HG03025 (cell line): ENCODE measurements at regions not wholly inside any gene's neighbourhood (a gene's known extent, or its start where the extent isn't known, plus 50 kb on each side); places are given as distances from the start of the nearest gene placed in this dataset.

ENCODE experiments used
- ATAC-seq: cut with Tn5 transposase; IDR thresholded peaks from one replicate; pipeline ENCODE4 v1.9.1; 2021; ENCODE audit warnings: mild to moderate bottlenecking, moderate library complexity; ENCODE audit not compliant: unreplicated experiment, low FRiP score

- ATAC-seq: no peak
Observed at GRCh38 chr4:123856689-123857545, 460.3 kb downstream of the SPRY1 start.

- ATAC-seq: no peak
Observed at GRCh38 chr4:123858465-123858864, 461.9 kb downstream of the SPRY1 start.

- no peak for ATAC-seq
Observed at GRCh38 chr4:123862812-123863211, 466.2 kb downstream of the SPRY1 start.

- no peak for ATAC-seq
Observed at GRCh38 chr4:123866796-123867195, 470.2 kb downstream of the SPRY1 start.

- no peak for ATAC-seq
Observed at GRCh38 chr4:123867910-123868587, 471.5 kb downstream of the SPRY1 start.

GRCh38 chr4:123869286-123870215 is 473.0 kb downstream of the SPRY1 start:
- ATAC-seq: no peak

GRCh38 chr4:123870216-123870876 is 473.8 kb downstream of the SPRY1 start:
- no peak for ATAC-seq

GRCh38 chr4:123871341-123871740 is 474.7 kb downstream of the SPRY1 start:
- no peak for ATAC-seq

- ATAC-seq: no peak
Observed at GRCh38 chr4:123874063-123874462, 477.5 kb downstream of the SPRY1 start.

- no peak for ATAC-seq
Observed at GRCh38 chr4:123876143-123876542, 479.5 kb downstream of the SPRY1 start.

- ATAC-seq: no peak
Observed at GRCh38 chr4:123876671-123877101, 480.1 kb downstream of the SPRY1 start.

GRCh38 chr4:123877551-123877950 is 481.0 kb downstream of the SPRY1 start:
- no peak for ATAC-seq

GRCh38 chr4:123878976-123879375 is 482.4 kb downstream of the SPRY1 start:
- ATAC-seq: no peak

GRCh38 chr4:123880631-123881030 is 484.0 kb downstream of the SPRY1 start:
- ATAC-seq: no peak

GRCh38 chr4:123884922-123885321 is 488.3 kb downstream of the SPRY1 start:
- ATAC-seq: no peak

GRCh38 chr4:123889507-123889906 is 492.9 kb downstream of the SPRY1 start:
- ATAC-seq: no peak

- ATAC-seq: no peak
Observed at GRCh38 chr4:123890889-123891288, 494.3 kb downstream of the SPRY1 start.

- no peak for ATAC-seq
Observed at GRCh38 chr4:123891881-123892280, 495.3 kb downstream of the SPRY1 start.

GRCh38 chr4:123892368-123892976 is 495.9 kb downstream of the SPRY1 start:
- ATAC-seq: no peak
